Stomach (tissue), 8 donors: ENCODE measurements at regions not wholly inside any gene's neighbourhood (a gene's known extent, or its start where the extent isn't known, plus 50 kb on each side); places are given as distances from the start of the nearest gene placed in this dataset.

Experiments used
- DNase-seq, 2 donors: peaks; one replicate each; pipeline versions ENCODE4 v3.0.0 to v3.0.0-alpha.2; 2013 to 2019
- H3K27ac ChIP-seq, 5 donors: fragments of 200-600 bp in 4 of 5; sonication (generic) in 4 of 5; one replicate each; pipeline ENCODE4 v1.5.1; 2013 to 2019; ENCODE audit warnings: mild to moderate bottlenecking in 1 of 5, moderate library complexity in 1 of 5
- H3K27me3 ChIP-seq, 3 donors: fragments of 200-600 bp; sonication (generic); one replicate each; pipeline ENCODE4 v1.5.1; 2017 to 2019; ENCODE audit warnings: mixed run types in 1 of 3
- H3K36me3 ChIP-seq, 4 donors: fragments of 200-600 bp; sonication (generic); 1 replicate in 3 of 4; 2 replicates in 1 of 4; pipeline ENCODE4 v1.5.1; 2016 to 2019
- H3K4me1 ChIP-seq, 4 donors: fragments of 200-600 bp; sonication (generic); one replicate each; pipeline ENCODE4 v1.5.1; 2016 to 2019
- H3K4me3 ChIP-seq, 4 donors: fragments of 200-600 bp; sonication (generic) in 3 of 4; one replicate each; pipeline ENCODE4 v1.5.1; 2016 to 2019; ENCODE audit warnings: mild to moderate bottlenecking in 1 of 4
- H3K9me3 ChIP-seq, 4 donors: fragments of 200-600 bp; sonication (generic); one replicate each; pipeline ENCODE4 v1.5.1; 2016 to 2019
- EP300 ChIP-seq: sonication (generic); formaldehyde crosslinking; IDR thresholded peaks from one replicate; pipeline ENCODE4 v1.6.1; 2017; ENCODE audit warnings: antibody characterized with exemption
- POLR2A ChIP-seq, 4 donors: fragments of 450-650 bp; IDR thresholded peaks; one replicate each; pipeline ENCODE4 v1.6.1; 2016; ENCODE audit warnings: antibody characterized with exemption in 4 of 4, control low read depth in 2 of 4, mild to moderate bottlenecking in 1 of 4, moderate library complexity in 1 of 4
- POLR2AphosphoS5 ChIP-seq, 3 donors: sonication (generic); formaldehyde crosslinking; IDR thresholded peaks; one replicate each; pipeline ENCODE4 v1.6.1; 2016; ENCODE audit warnings: antibody characterized with exemption in 3 of 3
- WGBS, 5 donors: extraction: QIAGEN DNeasy Blood & Tissue Kit in 3 of 5; methylation state at CpG; one replicate each; pipeline versions ENCODE4 v1.1.5 to v1.1.7; 2013 to 2018; 5-methylcytosine and 5-hydroxymethylcytosine counted together
- intact Hi-C: fragments of 100-400 bp; cut with DNase I; formaldehyde crosslinking; loops from one replicate; pipeline ENCODE4 v1.15.1; 2023; ENCODE audit warnings: low total_unique reads
- TF ChIP-seq, protein P1 (sequence below), 7 experiments: fragments of 450-650 bp in 4 of 7; fragments of 200-600 bp in 3 of 7; sonication (generic) in 3 of 7; IDR thresholded peaks; one replicate each; pipeline ENCODE4 v1.5.1; 2016 to 2019; ENCODE audit warnings: antibody characterized with exemption in 7 of 7, control low read depth in 2 of 7, mild to moderate bottlenecking in 1 of 7
- donor health status: healthy with polysubstance abuse.
- donor health status: Bipolar disorder and iron deficiency.
- donor health status: healthy.

DNA sequence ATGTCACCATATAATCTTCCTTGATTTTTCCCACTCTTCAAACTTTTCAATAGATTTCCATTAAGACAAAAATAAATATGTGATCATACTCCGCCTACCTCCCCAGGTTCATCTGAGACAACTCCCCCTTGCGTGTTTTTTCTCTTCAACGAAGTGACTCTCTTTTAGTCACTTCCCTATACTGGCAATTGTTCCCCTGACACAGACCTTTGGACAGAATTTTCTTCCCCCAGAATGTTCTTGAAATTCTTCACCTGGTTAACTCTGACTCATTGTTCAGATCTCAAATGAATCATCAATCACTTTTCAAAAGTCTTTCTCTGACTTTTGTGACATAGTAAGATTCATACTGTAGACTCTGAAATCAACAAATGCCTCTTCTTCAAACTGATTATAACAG lies 727.3 kb upstream of the LMO3 start:
- Histone ChIP-seq H3K4me1 (no peaks in the 10 kb centered on the region), H3K27me3 (no peaks in the 10 kb centered on the region), H3K36me3 (no peaks in the 10 kb centered on the region), H3K4me3 (no peak overlapping the region), H3K9me3 (no peaks in the 10 kb centered on the region), H3K27ac (no peak overlapping the region)
- TF ChIP-seq POLR2A (IDR thresholded peaks at IDR 0.05) = no peak
- TF ChIP-seq POLR2AphosphoS5 (IDR thresholded peaks at IDR 0.05) = no peak
- no peak for TF ChIP-seq EP300
- intact Hi-C loops = no loop called here
- no peak for DNase-seq
- WGBS, 5 donors = 76 to 85% (median 77%) methylated on average over 3 of the region's 3 CpGs

GRCh38 chr12:17326649-17327048 lies 720.7 kb upstream of the LMO3 start:
- no peak for TF ChIP-seq POLR2AphosphoS5 (IDR thresholded peaks at IDR 0.05)
- no peak for TF ChIP-seq POLR2A (IDR thresholded peaks at IDR 0.05)
- TF ChIP-seq, protein P1, sequence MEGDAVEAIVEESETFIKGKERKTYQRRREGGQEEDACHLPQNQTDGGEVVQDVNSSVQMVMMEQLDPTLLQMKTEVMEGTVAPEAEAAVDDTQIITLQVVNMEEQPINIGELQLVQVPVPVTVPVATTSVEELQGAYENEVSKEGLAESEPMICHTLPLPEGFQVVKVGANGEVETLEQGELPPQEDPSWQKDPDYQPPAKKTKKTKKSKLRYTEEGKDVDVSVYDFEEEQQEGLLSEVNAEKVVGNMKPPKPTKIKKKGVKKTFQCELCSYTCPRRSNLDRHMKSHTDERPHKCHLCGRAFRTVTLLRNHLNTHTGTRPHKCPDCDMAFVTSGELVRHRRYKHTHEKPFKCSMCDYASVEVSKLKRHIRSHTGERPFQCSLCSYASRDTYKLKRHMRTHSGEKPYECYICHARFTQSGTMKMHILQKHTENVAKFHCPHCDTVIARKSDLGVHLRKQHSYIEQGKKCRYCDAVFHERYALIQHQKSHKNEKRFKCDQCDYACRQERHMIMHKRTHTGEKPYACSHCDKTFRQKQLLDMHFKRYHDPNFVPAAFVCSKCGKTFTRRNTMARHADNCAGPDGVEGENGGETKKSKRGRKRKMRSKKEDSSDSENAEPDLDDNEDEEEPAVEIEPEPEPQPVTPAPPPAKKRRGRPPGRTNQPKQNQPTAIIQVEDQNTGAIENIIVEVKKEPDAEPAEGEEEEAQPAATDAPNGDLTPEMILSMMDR (IDR thresholded peaks at IDR 0.05) = no peak
- no peak for TF ChIP-seq EP300
- 6 to 22% (median 12%) methylated on average over 2 of the region's 2 CpGs for WGBS, 5 donors
- Histone ChIP-seq H3K9me3 (peaks cover 0 to 7% (median 0%) of the 10 kb centered on the region in 4 donors), H3K36me3 (no peaks in the 10 kb centered on the region), H3K4me3 (no peak overlapping the region), H3K27ac (no peak overlapping the region), H3K27me3 (no peaks in the 10 kb centered on the region), H3K4me1 (no peaks in the 10 kb centered on the region)
- DNase-seq = no peak
- intact Hi-C loops = no loop called here

GRCh38 chr12:17322090-17322489 lies 716.1 kb upstream of the LMO3 start:
- Histone ChIP-seq H3K9me3 (peaks cover 0 to 15% (median 4%) of the 10 kb centered on the region in 4 donors), H3K27ac (no peak overlapping the region), H3K4me3 (no peak overlapping the region), H3K36me3 (no peaks in the 10 kb centered on the region), H3K4me1 (no peaks in the 10 kb centered on the region), H3K27me3 (no peaks in the 10 kb centered on the region)
- no peak for DNase-seq
- no peak for TF ChIP-seq EP300
- TF ChIP-seq POLR2AphosphoS5 (IDR thresholded peaks at IDR 0.05) = no peak
- TF ChIP-seq POLR2A (IDR thresholded peaks at IDR 0.05) = no peak
- TF ChIP-seq, protein P1 (IDR thresholded peaks at IDR 0.05) = no peak
- 85 to 94% (median 88%) methylated on average over 2 of the region's 2 CpGs for WGBS, 5 donors
- intact Hi-C loops = no loop called here

DNA sequence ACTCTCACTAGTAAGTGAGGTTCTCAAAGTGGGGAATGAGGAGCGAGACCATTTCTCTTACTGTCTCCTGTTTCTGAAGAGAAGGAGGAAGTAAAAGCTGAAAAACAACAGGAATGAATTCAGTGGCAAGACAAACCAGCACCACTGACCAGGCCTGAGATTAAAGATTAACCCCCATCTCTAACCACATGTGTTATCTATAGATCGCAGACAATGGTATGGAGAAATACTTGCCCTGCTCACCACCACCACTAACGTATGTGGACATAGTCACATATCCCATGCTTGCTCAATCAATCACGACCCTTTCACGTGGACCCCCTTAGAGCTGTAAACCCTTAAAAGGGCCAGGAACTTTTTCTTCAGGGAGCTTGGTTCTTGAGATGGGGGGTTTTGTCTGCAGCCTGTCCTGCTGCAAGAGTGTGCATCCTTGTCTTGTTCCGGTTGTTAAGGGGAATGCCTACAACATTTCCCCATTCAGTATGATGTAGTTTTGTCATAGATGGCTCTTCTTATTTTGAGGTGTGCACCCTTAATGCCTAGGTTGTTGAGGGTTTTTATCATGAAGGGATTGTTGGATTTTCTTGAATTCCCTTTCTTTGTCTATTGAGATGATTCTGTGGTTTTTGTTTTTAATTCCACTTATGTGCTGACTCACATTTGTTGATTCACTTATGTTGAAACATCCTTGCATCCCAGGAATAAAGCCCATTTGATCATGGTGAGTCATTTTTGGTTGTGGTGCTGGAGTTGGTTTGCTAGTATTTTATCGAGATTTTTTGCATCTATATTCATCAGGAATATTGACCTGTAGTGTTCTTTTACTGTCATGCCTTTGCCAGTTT lies 698.8 kb upstream of the LMO3 start:
- no peaks in the 10 kb centered on the region for H3K36me3 ChIP-seq
- TF ChIP-seq POLR2A (IDR thresholded peaks at IDR 0.05) (no peak), POLR2AphosphoS5 (IDR thresholded peaks at IDR 0.05) (no peak), EP300 (no peak)
- TF ChIP-seq, protein P1 (IDR thresholded peaks at IDR 0.05) = no peak
- WGBS, 5 donors = 67 to 86% (median 74%) methylated on average over 7 of the region's 7 CpGs
- no peaks in the 10 kb centered on the region for H3K27me3 ChIP-seq
- DNase-seq = no peak
- intact Hi-C loops = no loop called here
- no peaks in the 10 kb centered on the region for H3K4me1 ChIP-seq
- no peak overlapping the region for H3K27ac ChIP-seq
- no peak overlapping the region for H3K4me3 ChIP-seq
- peaks cover 0 to 40% (median 25%) of the 10 kb centered on the region in 4 donors for H3K9me3 ChIP-seq

- no peak for TF ChIP-seq EP300
- TF ChIP-seq, protein P1 (IDR thresholded peaks at IDR 0.05) = no peak
- no peak for TF ChIP-seq POLR2AphosphoS5 (IDR thresholded peaks at IDR 0.05)
- TF ChIP-seq POLR2A (IDR thresholded peaks at IDR 0.05) = no peak
- intact Hi-C loops = no loop called here
- Histone ChIP-seq H3K4me3 (no peak overlapping the region), H3K27me3 (no peaks in the 10 kb centered on the region), H3K36me3 (no peaks in the 10 kb centered on the region), H3K27ac (no peak overlapping the region), H3K4me1 (no peaks in the 10 kb centered on the region), H3K9me3 (peaks cover 0 to 56% (median 37%) of the 10 kb centered on the region in 4 donors)
- 87 to 94% (median 89%) methylated on average over 4 to 7 of the region's 7 CpGs for WGBS, 5 donors
- DNase-seq = no peak
Observed at GRCh38 chr12:17302001-17302400, 696.0 kb upstream of the LMO3 start.
